GM12878 (cell line): ENCODE measurements at regions not wholly inside any gene's neighbourhood (a gene's known extent, or its start where the extent isn't known, plus 50 kb on each side); places are given as distances from the start of the nearest gene placed in this dataset.

Source experiments
- ATAC-seq: fragments of 200-7000 bp; cut with Tn5 transposase; 3 replicates; pipeline ENCODE4 v1.9.1; 2020; ENCODE audit warnings: mild to moderate bottlenecking, moderate library complexity
- BruUV-seq: library from RNA; stranded (reverse); fragments of 400-500 nt; replicated peaks from 2 replicates; lab custom pipeline; 2021; lab: Mats Ljungman, UMichigan
- CTCF ChIA-PET: fragments of 300-600 bp; sonication (Branson Sonifier 250); formaldehyde crosslinking; extraction: SDS; loops from one replicate; lab custom pipeline; 2021; ENCODE audit warnings: inconsistent platforms; lab: Yijun Ruan, JAX
- POLR2A ChIA-PET: fragments of 350-600 bp; formaldehyde crosslinking; extraction: SDS; loops from one replicate; lab custom pipeline; 2021; ENCODE audit warnings: inconsistent platforms; lab: Charles Lee
- RAD21 ChIA-PET: fragments of 300-600 bp; sonication (Branson Sonifier 250); formaldehyde crosslinking; loops from one replicate; lab custom pipeline; 2023; ENCODE audit warnings: antibody characterized with exemption; ENCODE audit not compliant: unreplicated experiment; lab: Charles Lee
- SMC1A ChIA-PET: fragments of 300-600 bp; sonication (Branson Sonifier 250); formaldehyde crosslinking; loops from one replicate; lab custom pipeline; 2023; ENCODE audit not compliant: unreplicated experiment, uncharacterized antibody; lab: Charles Lee
- DNase-seq: peaks from one replicate; pipeline ENCODE4 v3.0.0-alpha.2; 2011; ENCODE audit warnings: low read depth, low spot score
- FAIRE-seq: peaks from 3 replicates; lab custom pipeline; 2011; peaks lifted over from hg19 to GRCh38; lab: Jason Lieb, UNC
- H2AFZ ChIP-seq: 2 replicates; pipeline ENCODE4 v1.6.0; 2011; ENCODE audit warnings: low read depth, low read length, control low read depth; ENCODE audit not compliant: control insufficient read depth
- H3K27ac ChIP-seq: 2 replicates; pipeline ENCODE4 v1.5.1; 2011; ENCODE audit warnings: control low read depth; ENCODE audit not compliant: control insufficient read depth, insufficient read depth
- H3K27me3 ChIP-seq, 2 experiments: replicated peaks in 1 of 2; 2 replicates each; pipeline versions ENCODE4 v1.6.0 to v1.6.1; 2011; ENCODE audit warnings: low read length in 1 of 2; ENCODE audit not compliant: control insufficient read depth in 2 of 2, insufficient read depth in 2 of 2
- H3K36me3 ChIP-seq, 2 experiments: 2 replicates each; pipeline ENCODE4 v1.5.1; 2011; ENCODE audit warnings: low read length in 1 of 2; ENCODE audit not compliant: control insufficient read depth in 2 of 2, insufficient read depth in 2 of 2
- H3K4me1 ChIP-seq: 2 replicates; pipeline ENCODE4 v1.6.1; 2011; ENCODE audit warnings: mild to moderate bottlenecking, low read length, moderate library complexity, mixed read lengths; ENCODE audit not compliant: control insufficient read depth, insufficient read depth
- H3K4me2 ChIP-seq: 2 replicates; pipeline ENCODE4 v1.6.0; 2011; ENCODE audit warnings: control low read depth; ENCODE audit not compliant: control insufficient read depth, insufficient read depth
- H3K4me3 ChIP-seq: fragments of 200-600 bp; sonication (generic); 2 replicates; pipeline ENCODE4 v1.5.1; 2016
- H3K79me2 ChIP-seq: 2 replicates; pipeline ENCODE4 v1.6.0; 2011; ENCODE audit warnings: low read length; ENCODE audit not compliant: control insufficient read depth, insufficient read depth
- H3K9ac ChIP-seq: 2 replicates; pipeline ENCODE4 v1.8.0; 2011; ENCODE audit warnings: low read length, control low read depth, mixed read lengths; ENCODE audit not compliant: control insufficient read depth, insufficient read depth
- H3K9me3 ChIP-seq: replicated peaks from 3 replicates; pipeline ENCODE4 v1.5.1; 2011; ENCODE audit warnings: mild to moderate bottlenecking, low read length; ENCODE audit not compliant: control insufficient read depth, insufficient read depth
- H4K20me1 ChIP-seq: 2 replicates; pipeline ENCODE4 v1.6.0; 2011; ENCODE audit not compliant: control insufficient read depth, insufficient read depth
- BACH1 ChIP-seq: fragments of 450-650 bp; IDR thresholded peaks from 2 replicates; pipeline ENCODE4 v1.6.1; 2017; ENCODE audit warnings: mild to moderate bottlenecking, borderline replicate concordance
- CHD4 ChIP-seq: fragments of 200-600 bp; sonication (generic); IDR thresholded peaks from 2 replicates; pipeline ENCODE4 v1.6.1; 2016; ENCODE audit warnings: mild to moderate bottlenecking
- EZH2 ChIP-seq: IDR thresholded peaks from 2 replicates; pipeline ENCODE4 v1.6.1; 2012; ENCODE audit warnings: low read depth, mild to moderate bottlenecking, control low read depth, inconsistent platforms, low read length, borderline replicate concordance; ENCODE audit not compliant: control insufficient read depth
- MEF2B ChIP-seq: fragments of 450-650 bp; IDR thresholded peaks from 2 replicates; pipeline ENCODE4 v1.6.1; 2018; ENCODE audit warnings: mild to moderate bottlenecking, moderate library complexity; ENCODE audit not compliant: partially characterized antibody, poor library complexity, severe bottlenecking
- NBN ChIP-seq: fragments of 450-650 bp; IDR thresholded peaks from 2 replicates; pipeline ENCODE4 v1.6.1; 2016
- NFYA ChIP-seq: IDR thresholded peaks from 2 replicates; pipeline ENCODE4 v1.6.1; 2011; ENCODE audit warnings: low read depth, mild to moderate bottlenecking, low read length, improper control_type of control experiment, borderline replicate concordance
- PAX8 ChIP-seq: fragments of 450-650 bp; IDR thresholded peaks from 2 replicates; pipeline ENCODE4 v1.6.1; 2017; ENCODE audit warnings: mild to moderate bottlenecking, moderate library complexity
- SPI1 ChIP-seq: IDR thresholded peaks from 2 replicates; pipeline ENCODE4 v1.6.1; 2011; ENCODE audit warnings: low read depth, mild to moderate bottlenecking, low read length, moderate library complexity, borderline replicate concordance; ENCODE audit not compliant: insufficient read depth
- SREBF1 ChIP-seq: IDR thresholded peaks from 2 replicates; pipeline ENCODE4 v1.6.1; 2012; ENCODE audit warnings: mild to moderate bottlenecking, low read length
- SUZ12 ChIP-seq: fragments of 200-600 bp; sonication (generic); IDR thresholded peaks from one replicate; pipeline ENCODE4 v1.6.1; 2018; ENCODE audit warnings: antibody characterized with exemption, mild to moderate bottlenecking; ENCODE audit not compliant: unreplicated experiment
- ZNF217 ChIP-seq: fragments of 450-650 bp; IDR thresholded peaks from 2 replicates; pipeline ENCODE4 v1.6.1; 2017; ENCODE audit warnings: antibody characterized with exemption, mild to moderate bottlenecking
- WGBS: methylation state at CpG from one replicate; pipeline ENCODE4 v1.1.6; 2016; ENCODE audit warnings: low lambda C conversion rate; ENCODE audit not compliant: insufficient replicate concordance, insufficient coverage; ENCODE audit errors: missing lambda C conversion rate; 5-methylcytosine and 5-hydroxymethylcytosine counted together
- in situ Hi-C: fragments of 300-500 bp; cut with MboI; formaldehyde crosslinking; loops from 9 replicates; pipeline ENCODE4 v1.14.3; 2018; ENCODE audit warnings: mixed read lengths
- intact Hi-C: fragments of 100-400 bp; cut with micrococcal nuclease; formaldehyde crosslinking; loops from one replicate; pipeline ENCODE4 v1.14.2; 2022; ENCODE audit not compliant: unreplicated experiment
- TF ChIP-seq, protein P1 (sequence below): IDR thresholded peaks from 2 replicates; pipeline ENCODE4 v1.6.1; 2012; ENCODE audit warnings: mild to moderate bottlenecking, low read depth, low read length
- TF ChIP-seq, protein P2 (sequence below): IDR thresholded peaks from 2 replicates; pipeline ENCODE4 v1.6.1; 2012; ENCODE audit warnings: low read length, inconsistent platforms
- TF ChIP-seq, protein P3 (sequence below): IDR thresholded peaks from 2 replicates; pipeline ENCODE4 v1.6.1; 2011; ENCODE audit warnings: borderline replicate concordance, low read depth, mild to moderate bottlenecking, moderate library complexity, low read length; ENCODE audit not compliant: insufficient read depth, poor library complexity, severe bottlenecking
- TF ChIP-seq, protein P4 (sequence below): IDR thresholded peaks from 2 replicates; pipeline ENCODE4 v1.6.1; 2011; ENCODE audit warnings: low read depth, low read length, improper control_type of control experiment, borderline replicate concordance

DNA sequence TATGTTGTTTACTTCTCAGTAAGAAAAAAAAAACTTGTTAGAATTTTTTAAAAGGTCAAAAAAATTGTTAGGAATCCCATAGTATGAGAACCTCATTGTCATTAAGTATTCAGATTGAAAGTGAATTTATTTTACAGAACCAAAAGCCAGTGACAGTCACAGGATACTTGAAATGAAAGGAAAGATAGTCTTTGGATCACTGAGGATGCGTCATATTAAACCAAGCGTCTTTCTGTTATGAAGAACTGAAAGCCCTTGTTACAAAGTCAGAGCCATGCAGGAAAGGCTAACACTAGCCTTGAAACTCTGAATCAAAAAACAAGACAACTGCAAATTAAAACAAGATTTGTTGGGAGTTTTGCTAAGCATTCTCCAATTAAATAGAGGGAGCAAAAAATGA is 1348.0 kb upstream of the SLC10A2 start:
- POLR2A ChIA-PET, result no interaction called here

More for the DNA sequence above, 1348.0 kb upstream of the SLC10A2 start:
- FAIRE-seq (no peak), ATAC-seq (no peak), DNase-seq (no peak)
- Histone ChIP-seq H3K9me3 (no peaks in the 10 kb centered on the region), H4K20me1 (no peaks in the 10 kb centered on the region), H3K4me2 (no peak overlapping the region), H3K36me3 (no peaks in the 10 kb centered on the region), H3K4me3 (no peak overlapping the region), H3K79me2 (no peaks in the 10 kb centered on the region), H3K27me3 (no peaks in the 10 kb centered on the region), H3K27ac (no peak overlapping the region), H3K9ac (no peak overlapping the region), H2AFZ (no peak overlapping the region), H3K4me1 (no peaks in the 10 kb centered on the region)
- SMC1A ChIA-PET, result no interaction called here
- BruUV-seq, result no TSS peak
- TF ChIP-seq ZNF217 (no peak), MEF2B (no peak), EZH2 (no peak), SPI1 (no peak), CHD4 (no peak), SUZ12 (no peak), PAX8 (no peak), BACH1 (no peak), SREBF1 (no peak), NFYA (no peak), NBN (no peak)
- TF ChIP-seq, protein P1, sequence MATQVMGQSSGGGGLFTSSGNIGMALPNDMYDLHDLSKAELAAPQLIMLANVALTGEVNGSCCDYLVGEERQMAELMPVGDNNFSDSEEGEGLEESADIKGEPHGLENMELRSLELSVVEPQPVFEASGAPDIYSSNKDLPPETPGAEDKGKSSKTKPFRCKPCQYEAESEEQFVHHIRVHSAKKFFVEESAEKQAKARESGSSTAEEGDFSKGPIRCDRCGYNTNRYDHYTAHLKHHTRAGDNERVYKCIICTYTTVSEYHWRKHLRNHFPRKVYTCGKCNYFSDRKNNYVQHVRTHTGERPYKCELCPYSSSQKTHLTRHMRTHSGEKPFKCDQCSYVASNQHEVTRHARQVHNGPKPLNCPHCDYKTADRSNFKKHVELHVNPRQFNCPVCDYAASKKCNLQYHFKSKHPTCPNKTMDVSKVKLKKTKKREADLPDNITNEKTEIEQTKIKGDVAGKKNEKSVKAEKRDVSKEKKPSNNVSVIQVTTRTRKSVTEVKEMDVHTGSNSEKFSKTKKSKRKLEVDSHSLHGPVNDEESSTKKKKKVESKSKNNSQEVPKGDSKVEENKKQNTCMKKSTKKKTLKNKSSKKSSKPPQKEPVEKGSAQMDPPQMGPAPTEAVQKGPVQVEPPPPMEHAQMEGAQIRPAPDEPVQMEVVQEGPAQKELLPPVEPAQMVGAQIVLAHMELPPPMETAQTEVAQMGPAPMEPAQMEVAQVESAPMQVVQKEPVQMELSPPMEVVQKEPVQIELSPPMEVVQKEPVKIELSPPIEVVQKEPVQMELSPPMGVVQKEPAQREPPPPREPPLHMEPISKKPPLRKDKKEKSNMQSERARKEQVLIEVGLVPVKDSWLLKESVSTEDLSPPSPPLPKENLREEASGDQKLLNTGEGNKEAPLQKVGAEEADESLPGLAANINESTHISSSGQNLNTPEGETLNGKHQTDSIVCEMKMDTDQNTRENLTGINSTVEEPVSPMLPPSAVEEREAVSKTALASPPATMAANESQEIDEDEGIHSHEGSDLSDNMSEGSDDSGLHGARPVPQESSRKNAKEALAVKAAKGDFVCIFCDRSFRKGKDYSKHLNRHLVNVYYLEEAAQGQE, result no peak
- TF ChIP-seq, protein P2, sequence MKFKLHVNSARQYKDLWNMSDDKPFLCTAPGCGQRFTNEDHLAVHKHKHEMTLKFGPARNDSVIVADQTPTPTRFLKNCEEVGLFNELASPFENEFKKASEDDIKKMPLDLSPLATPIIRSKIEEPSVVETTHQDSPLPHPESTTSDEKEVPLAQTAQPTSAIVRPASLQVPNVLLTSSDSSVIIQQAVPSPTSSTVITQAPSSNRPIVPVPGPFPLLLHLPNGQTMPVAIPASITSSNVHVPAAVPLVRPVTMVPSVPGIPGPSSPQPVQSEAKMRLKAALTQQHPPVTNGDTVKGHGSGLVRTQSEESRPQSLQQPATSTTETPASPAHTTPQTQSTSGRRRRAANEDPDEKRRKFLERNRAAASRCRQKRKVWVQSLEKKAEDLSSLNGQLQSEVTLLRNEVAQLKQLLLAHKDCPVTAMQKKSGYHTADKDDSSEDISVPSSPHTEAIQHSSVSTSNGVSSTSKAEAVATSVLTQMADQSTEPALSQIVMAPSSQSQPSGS, result no peak
- TF ChIP-seq, protein P3, sequence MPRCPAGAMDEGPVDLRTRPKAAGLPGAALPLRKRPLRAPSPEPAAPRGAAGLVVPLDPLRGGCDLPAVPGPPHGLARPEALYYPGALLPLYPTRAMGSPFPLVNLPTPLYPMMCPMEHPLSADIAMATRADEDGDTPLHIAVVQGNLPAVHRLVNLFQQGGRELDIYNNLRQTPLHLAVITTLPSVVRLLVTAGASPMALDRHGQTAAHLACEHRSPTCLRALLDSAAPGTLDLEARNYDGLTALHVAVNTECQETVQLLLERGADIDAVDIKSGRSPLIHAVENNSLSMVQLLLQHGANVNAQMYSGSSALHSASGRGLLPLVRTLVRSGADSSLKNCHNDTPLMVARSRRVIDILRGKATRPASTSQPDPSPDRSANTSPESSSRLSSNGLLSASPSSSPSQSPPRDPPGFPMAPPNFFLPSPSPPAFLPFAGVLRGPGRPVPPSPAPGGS, result no peak
- TF ChIP-seq, protein P4, sequence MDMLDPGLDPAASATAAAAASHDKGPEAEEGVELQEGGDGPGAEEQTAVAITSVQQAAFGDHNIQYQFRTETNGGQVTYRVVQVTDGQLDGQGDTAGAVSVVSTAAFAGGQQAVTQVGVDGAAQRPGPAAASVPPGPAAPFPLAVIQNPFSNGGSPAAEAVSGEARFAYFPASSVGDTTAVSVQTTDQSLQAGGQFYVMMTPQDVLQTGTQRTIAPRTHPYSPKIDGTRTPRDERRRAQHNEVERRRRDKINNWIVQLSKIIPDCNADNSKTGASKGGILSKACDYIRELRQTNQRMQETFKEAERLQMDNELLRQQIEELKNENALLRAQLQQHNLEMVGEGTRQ, result no peak
- RAD21 ChIA-PET, result no interaction called here
- in situ Hi-C loops (no loop called here), intact Hi-C loops (no loop called here)
- CTCF ChIA-PET, result no interaction called here
- WGBS, result 61% methylated on average over 2 of the region's 2 CpGs
